ENCODE measurements at regions not wholly inside any gene's neighbourhood (a gene's known extent, or its start where the extent isn't known, plus 50 kb on each side); places are given as distances from the start of the nearest gene placed in this dataset.

GRCh38 chr14:40674502-40674901, 932.2 kb upstream of the LRFN5 start:
- TF ChIP-seq POLR2A (IDR thresholded peaks at IDR 0.05): no peak
- TF ChIP-seq CTCF (IDR thresholded peaks at IDR 0.05): no peak
